B cell (primary cell): ENCODE measurements at regions not wholly inside any gene's neighbourhood (a gene's known extent, or its start where the extent isn't known, plus 50 kb on each side); places are given as distances from the start of the nearest gene placed in this dataset.

Experiments used
- EZH2 ChIP-seq: IDR thresholded peaks from 2 replicates; pipeline ENCODE4 v1.6.1; 2012; ENCODE audit warnings: borderline replicate concordance, low read depth, mild to moderate bottlenecking, moderate library complexity, low read length; ENCODE audit not compliant: insufficient read depth, poor library complexity, severe bottlenecking
- TF ChIP-seq, protein P1 (sequence below): fragments of 200-600 bp; IDR thresholded peaks from one replicate; pipeline ENCODE4 v1.8.0; 2022; ENCODE audit warnings: antibody characterized with exemption, mild to moderate bottlenecking

DNA sequence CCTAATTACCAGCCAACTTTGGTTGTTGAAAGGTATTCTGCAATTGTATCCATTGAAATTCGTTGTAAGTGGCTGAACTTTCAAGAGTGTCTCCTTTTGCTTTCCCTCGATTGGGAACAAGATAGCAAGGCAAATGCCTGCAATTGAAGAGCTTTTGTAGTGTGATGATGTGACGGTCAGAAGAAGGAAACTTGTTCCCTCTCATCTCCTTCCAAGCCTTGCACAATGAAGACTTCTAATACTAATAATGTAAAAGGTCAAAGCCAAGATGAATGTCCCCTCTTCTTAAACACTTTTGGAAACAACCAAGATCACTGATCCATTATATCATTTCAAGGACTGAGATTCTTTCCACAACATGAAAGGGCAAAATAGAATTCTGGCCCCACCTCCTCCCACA lies 101.9 kb upstream of the LMCD1 start:
- TF ChIP-seq, protein P1, sequence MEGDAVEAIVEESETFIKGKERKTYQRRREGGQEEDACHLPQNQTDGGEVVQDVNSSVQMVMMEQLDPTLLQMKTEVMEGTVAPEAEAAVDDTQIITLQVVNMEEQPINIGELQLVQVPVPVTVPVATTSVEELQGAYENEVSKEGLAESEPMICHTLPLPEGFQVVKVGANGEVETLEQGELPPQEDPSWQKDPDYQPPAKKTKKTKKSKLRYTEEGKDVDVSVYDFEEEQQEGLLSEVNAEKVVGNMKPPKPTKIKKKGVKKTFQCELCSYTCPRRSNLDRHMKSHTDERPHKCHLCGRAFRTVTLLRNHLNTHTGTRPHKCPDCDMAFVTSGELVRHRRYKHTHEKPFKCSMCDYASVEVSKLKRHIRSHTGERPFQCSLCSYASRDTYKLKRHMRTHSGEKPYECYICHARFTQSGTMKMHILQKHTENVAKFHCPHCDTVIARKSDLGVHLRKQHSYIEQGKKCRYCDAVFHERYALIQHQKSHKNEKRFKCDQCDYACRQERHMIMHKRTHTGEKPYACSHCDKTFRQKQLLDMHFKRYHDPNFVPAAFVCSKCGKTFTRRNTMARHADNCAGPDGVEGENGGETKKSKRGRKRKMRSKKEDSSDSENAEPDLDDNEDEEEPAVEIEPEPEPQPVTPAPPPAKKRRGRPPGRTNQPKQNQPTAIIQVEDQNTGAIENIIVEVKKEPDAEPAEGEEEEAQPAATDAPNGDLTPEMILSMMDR: no peak
- TF ChIP-seq EZH2: no peak
